Left ventricle myocardium inferior (tissue), 1 donor: ENCODE measurements at regions not wholly inside any gene's neighbourhood (a gene's known extent, or its start where the extent isn't known, plus 50 kb on each side); places are given as distances from the start of the nearest gene placed in this dataset.
"Not testable (repeated sequence)": the region's sequence is repeated elsewhere in the genome, so short reads cannot be mapped to it uniquely, and the experiment has no call there.

Experiments used
- DNase-seq: peaks from one replicate; pipeline ENCODE4 v3.0.0-alpha.2; 2020
- H3K27ac ChIP-seq: fragments of 200-600 bp; replicated peaks from 2 replicates; pipeline ENCODE4 v1.8.0; 2021
- H3K27me3 ChIP-seq: fragments of 200-600 bp; 2 replicates; pipeline ENCODE4 v1.8.0; 2021; ENCODE audit warnings: low read depth
- H3K36me3 ChIP-seq: fragments of 200-600 bp; 2 replicates; pipeline ENCODE4 v1.8.0; 2021
- H3K4me1 ChIP-seq: fragments of 200-600 bp; 2 replicates; pipeline ENCODE4 v1.8.0; 2021
- H3K4me3 ChIP-seq: fragments of 200-600 bp; 2 replicates; pipeline ENCODE4 v1.8.0; 2021; ENCODE audit warnings: mild to moderate bottlenecking, moderate library complexity
- H3K9me3 ChIP-seq: fragments of 200-600 bp; replicated peaks from 2 replicates; pipeline ENCODE4 v1.8.0; 2021
- CTCF ChIP-seq: fragments of 200-600 bp; IDR thresholded peaks from 2 replicates; pipeline ENCODE4 v1.8.0; 2021; ENCODE audit warnings: antibody characterized with exemption, mild to moderate bottlenecking, borderline replicate concordance
- intact Hi-C: fragments of 100-400 bp; cut with micrococcal nuclease; formaldehyde crosslinking; loops from one replicate; pipeline ENCODE4 v1.11.0; 2022
- donor health status: DM: no; HTN: yes; CAD: no; lungs with severe emphysema.

GRCh38 chr4:156512622-156513021, 459.0 kb downstream of the PDGFC start:
- Histone ChIP-seq H3K9me3 (peaks cover 11% of the 10 kb centered on the region), H3K27ac (no peak overlapping the region), H3K36me3 (no peaks in the 10 kb centered on the region), H3K4me1 (no peaks in the 10 kb centered on the region), H3K4me3 (no peak overlapping the region), H3K27me3 (no peaks in the 10 kb centered on the region)
- TF ChIP-seq CTCF: no peak
- intact Hi-C loops: no loop called here
- DNase-seq: no peak

GRCh38 chr4:156509921-156510320, 461.7 kb downstream of the PDGFC start:
- H3K36me3 ChIP-seq, H3K27ac ChIP-seq, H3K27me3 ChIP-seq, DNase-seq, intact Hi-C loops, H3K4me1 ChIP-seq, H3K4me3 ChIP-seq: not testable (repeated sequence)
- H3K9me3 ChIP-seq: peaks cover 11% of the 10 kb centered on the region

- Histone ChIP-seq H3K4me3 (no peak overlapping the region), H3K27ac (no peak overlapping the region), H3K9me3 (peaks cover 6% of the 10 kb centered on the region), H3K36me3 (no peaks in the 10 kb centered on the region), H3K27me3 (no peaks in the 10 kb centered on the region), H3K4me1 (no peaks in the 10 kb centered on the region)
- TF ChIP-seq CTCF: no peak
- intact Hi-C loops: no loop called here
- no peak for DNase-seq
Observed at GRCh38 chr4:156505341-156505955, 466.2 kb downstream of the PDGFC start.

- no peak for TF ChIP-seq CTCF
- intact Hi-C loops: no loop called here
- no peaks in the 10 kb centered on the region for H3K4me1 ChIP-seq
- H3K27ac ChIP-seq: no peak overlapping the region
- H3K4me3 ChIP-seq: no peak overlapping the region
- H3K9me3 ChIP-seq: peaks cover under 1% of the 10 kb centered on the region
- no peak for DNase-seq
- H3K27me3 ChIP-seq: no peaks in the 10 kb centered on the region
- H3K36me3 ChIP-seq: no peaks in the 10 kb centered on the region
Observed at GRCh38 chr4:156503119-156503518, 468.5 kb downstream of the PDGFC start.

- no peak for DNase-seq
- no peak overlapping the region for H3K4me3 ChIP-seq
- no peak overlapping the region for H3K27ac ChIP-seq
- intact Hi-C loops: no loop called here
- H3K9me3 ChIP-seq: no peaks in the 10 kb centered on the region
- no peaks in the 10 kb centered on the region for H3K4me1 ChIP-seq
- H3K36me3 ChIP-seq: no peaks in the 10 kb centered on the region
- TF ChIP-seq CTCF: no peak
- H3K27me3 ChIP-seq: no peaks in the 10 kb centered on the region
Observed at GRCh38 chr4:156501962-156502361, 469.6 kb downstream of the PDGFC start.

GRCh38 chr4:156499684-156500083, 471.9 kb downstream of the PDGFC start:
- Histone ChIP-seq H3K27ac (no peak overlapping the region), H3K4me3 (no peak overlapping the region), H3K4me1 (no peaks in the 10 kb centered on the region), H3K27me3 (no peaks in the 10 kb centered on the region), H3K36me3 (no peaks in the 10 kb centered on the region), H3K9me3 (no peaks in the 10 kb centered on the region)
- TF ChIP-seq CTCF: no peak
- intact Hi-C loops: no loop called here
- DNase-seq: no peak
